ENCODE measurements at regions not wholly inside any gene's neighbourhood (a gene's known extent, or its start where the extent isn't known, plus 50 kb on each side); places are given as distances from the start of the nearest gene placed in this dataset.
"Not testable (repeated sequence)": the region's sequence is repeated elsewhere in the genome, so short reads cannot be mapped to it uniquely, and the experiment has no call there.

- TF ChIP-seq POLR2AphosphoS5 (IDR thresholded peaks at IDR 0.05; ENCODE audit: low read depth, low read length) (no peak), TAF1 (IDR thresholded peaks at IDR 0.05; ENCODE audit: low read depth, low read length) (no peak)
- DNase-seq (ENCODE audit: insufficient read length, low spot score) (no peak), FAIRE-seq (no peak)
Measured at GRCh38 chr6:132190097-132190814, 211.0 kb downstream of the MOXD1 start.

DNA sequence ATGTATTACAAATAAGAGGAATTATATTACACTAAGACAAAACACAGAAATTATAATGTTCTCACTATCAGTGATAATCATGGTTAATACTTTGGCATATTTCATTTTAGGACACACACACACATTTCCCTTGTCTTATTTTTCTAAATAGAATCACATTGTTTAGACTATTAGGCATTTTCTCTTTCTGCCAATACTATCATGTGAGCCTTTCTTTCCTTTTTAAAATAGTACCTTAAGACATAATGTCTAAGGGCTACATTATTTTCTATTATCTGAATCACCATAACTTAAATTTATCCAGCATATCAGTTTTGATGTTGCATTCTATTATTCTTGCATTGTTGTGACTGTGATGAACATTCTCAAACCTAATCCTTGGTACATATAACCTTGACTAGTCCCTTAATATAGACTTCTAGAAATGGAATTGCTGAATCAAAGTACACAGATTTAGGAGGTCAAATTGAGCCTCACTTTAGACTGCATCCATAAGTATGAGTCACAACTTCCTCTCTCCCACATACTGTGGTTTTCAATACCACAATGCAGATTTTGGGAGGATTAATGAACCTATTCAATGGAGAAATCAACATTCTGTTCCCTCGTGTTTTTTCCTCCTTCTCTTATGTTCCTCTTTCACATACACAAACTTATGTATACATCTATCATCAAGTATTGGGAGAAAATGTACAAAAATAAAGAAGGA is 212.6 kb downstream of the MOXD1 start:
- DNase-seq (ENCODE audit: insufficient read length, low spot score) (no peak), FAIRE-seq (no peak)
- TF ChIP-seq POLR2AphosphoS5 (IDR thresholded peaks at IDR 0.05; ENCODE audit: low read depth, low read length) (no peak), POU2F2 (IDR thresholded peaks at IDR 0.05; ENCODE audit: low read depth, low read length) (no peak), SPI1 (IDR thresholded peaks at IDR 0.05; ENCODE audit: low read depth, low read length) (no peak), PAX5 (IDR thresholded peaks at IDR 0.05; ENCODE audit: insufficient read depth, low read length, severe bottlenecking) (no peak), POLR2A (IDR thresholded peaks at IDR 0.05; ENCODE audit: low read depth, low read length) (no peak), TAF1 (IDR thresholded peaks at IDR 0.05; ENCODE audit: low read depth, low read length) (no peak)

GRCh38 chr6:132187816-132188215 is 213.5 kb downstream of the MOXD1 start:
- no peak for DNase-seq (ENCODE audit: insufficient read length, low spot score)
- TF ChIP-seq TAF1 (IDR thresholded peaks at IDR 0.05; ENCODE audit: low read depth, low read length) = no peak
- TF ChIP-seq PAX5 (IDR thresholded peaks at IDR 0.05; ENCODE audit: insufficient read depth, low read length, severe bottlenecking) = no peak
- no peak for TF ChIP-seq POU2F2 (IDR thresholded peaks at IDR 0.05; ENCODE audit: low read depth, low read length)
- no peak for TF ChIP-seq SPI1 (IDR thresholded peaks at IDR 0.05; ENCODE audit: low read depth, low read length)
- TF ChIP-seq POLR2A (IDR thresholded peaks at IDR 0.05; ENCODE audit: low read depth, low read length) = no peak
- no peak for TF ChIP-seq POLR2AphosphoS5 (IDR thresholded peaks at IDR 0.05; ENCODE audit: low read depth, low read length)
- FAIRE-seq = no peak

DNA sequence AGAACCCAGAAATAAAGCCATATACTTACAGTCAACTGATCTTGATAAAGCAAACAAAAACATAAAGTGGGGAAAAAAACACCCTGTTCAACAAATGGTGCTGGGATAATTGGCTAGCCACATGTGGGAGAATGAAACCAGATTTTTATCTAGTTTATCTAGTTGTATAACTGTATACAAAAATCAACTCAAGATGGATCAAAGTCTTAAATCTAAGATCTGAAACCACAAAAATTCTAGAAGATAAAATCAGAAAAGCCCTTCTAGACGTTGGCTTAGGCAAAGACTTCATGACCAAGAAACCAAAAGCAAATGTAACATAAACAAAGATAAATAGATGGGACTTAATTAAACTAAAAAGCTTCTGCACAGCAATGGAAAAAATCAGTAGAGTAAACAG is 216.3 kb downstream of the MOXD1 start:
- DNase-seq (ENCODE audit: insufficient read length, low spot score); FAIRE-seq: not testable (repeated sequence)

DNA sequence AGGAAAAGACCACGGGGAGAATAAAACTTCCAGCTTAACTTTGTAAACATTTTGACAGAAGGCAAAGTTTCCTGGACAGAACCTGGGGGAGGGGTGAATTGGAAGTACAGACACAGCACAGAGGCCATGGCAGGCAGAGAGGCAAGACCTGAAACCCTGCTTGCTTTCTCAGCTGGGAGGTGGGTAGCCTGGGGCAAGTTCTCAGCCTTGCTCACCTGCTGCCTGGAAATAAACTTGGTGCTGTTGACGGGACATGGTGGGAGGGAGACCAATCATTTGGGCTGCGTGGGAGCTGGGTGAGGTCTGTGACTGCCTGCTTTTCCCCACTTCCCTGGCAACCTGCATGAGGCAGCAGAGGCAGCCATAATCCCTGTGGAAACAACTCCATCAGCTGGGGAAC is 221.3 kb downstream of the MOXD1 start:
- FAIRE-seq = no peak
- TF ChIP-seq TAF1 (IDR thresholded peaks at IDR 0.05; ENCODE audit: low read depth, low read length) = no peak
- no peak for DNase-seq (ENCODE audit: insufficient read length, low spot score)

DNA sequence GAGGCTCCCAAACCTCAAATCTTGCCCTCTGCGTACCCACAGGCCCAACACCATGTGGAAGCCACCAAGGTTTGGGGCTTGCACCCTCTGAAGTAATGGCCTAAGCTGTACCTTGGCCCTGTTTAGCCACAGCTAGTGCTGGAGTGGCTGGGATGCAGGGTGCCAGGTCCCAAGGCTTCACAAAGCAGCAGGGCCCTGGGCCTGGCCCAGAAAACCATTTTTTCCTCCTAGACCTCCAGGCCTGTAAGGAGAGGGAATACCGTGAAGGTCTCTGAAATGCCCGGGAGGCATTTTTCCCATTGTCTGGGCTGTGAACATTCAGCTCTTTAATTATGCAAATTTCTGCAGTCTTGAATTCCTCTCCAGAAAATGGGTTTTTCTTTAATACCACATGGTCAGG is 223.7 kb upstream of the CCN2 start:
- DNase-seq (ENCODE audit: insufficient read length, low spot score) = no peak
- no peak for FAIRE-seq
- TF ChIP-seq POLR2A (IDR thresholded peaks at IDR 0.05; ENCODE audit: low read depth, low read length) = no peak
- no peak for TF ChIP-seq POU2F2 (IDR thresholded peaks at IDR 0.05; ENCODE audit: low read depth, low read length)
- no peak for TF ChIP-seq SPI1 (IDR thresholded peaks at IDR 0.05; ENCODE audit: low read depth, low read length)
- no peak for TF ChIP-seq TAF1 (IDR thresholded peaks at IDR 0.05; ENCODE audit: low read depth, low read length)
- no peak for TF ChIP-seq POLR2AphosphoS5 (IDR thresholded peaks at IDR 0.05; ENCODE audit: low read depth, low read length)
- TF ChIP-seq PAX5 (IDR thresholded peaks at IDR 0.05; ENCODE audit: insufficient read depth, low read length, severe bottlenecking) = no peak

DNA sequence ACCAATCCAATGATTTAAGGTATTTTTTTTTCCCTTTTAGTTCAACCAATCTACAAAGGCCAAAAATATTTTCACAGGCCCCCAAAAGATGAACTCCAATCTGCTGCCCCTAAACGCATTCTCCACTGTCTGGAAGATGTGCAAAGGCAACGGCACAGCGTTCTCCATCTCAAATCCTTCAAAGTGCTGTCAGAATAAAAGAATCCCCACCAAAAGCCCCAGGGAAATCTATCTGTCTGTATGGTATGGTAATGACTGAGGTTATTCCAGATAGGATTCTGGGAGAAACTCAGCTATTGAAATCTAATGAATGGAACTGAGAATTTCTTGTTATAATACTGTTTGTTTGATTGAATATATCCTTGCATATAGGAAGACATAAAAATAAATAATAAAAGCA is 217.8 kb upstream of the CCN2 start:
- no peak for TF ChIP-seq SPI1 (IDR thresholded peaks at IDR 0.05; ENCODE audit: low read depth, low read length)
- no peak for TF ChIP-seq POU2F2 (IDR thresholded peaks at IDR 0.05; ENCODE audit: low read depth, low read length)
- TF ChIP-seq TAF1 (IDR thresholded peaks at IDR 0.05; ENCODE audit: low read depth, low read length) = no peak
- no peak for TF ChIP-seq POLR2AphosphoS5 (IDR thresholded peaks at IDR 0.05; ENCODE audit: low read depth, low read length)
- no peak for TF ChIP-seq POLR2A (IDR thresholded peaks at IDR 0.05; ENCODE audit: low read depth, low read length)
- no peak for TF ChIP-seq PAX5 (IDR thresholded peaks at IDR 0.05; ENCODE audit: insufficient read depth, low read length, severe bottlenecking)
- no peak for DNase-seq (ENCODE audit: insufficient read length, low spot score)
- no peak for FAIRE-seq

- TF ChIP-seq TAF1 (IDR thresholded peaks at IDR 0.05; ENCODE audit: low read depth, low read length) (no peak), POLR2A (IDR thresholded peaks at IDR 0.05; ENCODE audit: low read depth, low read length) (no peak), SPI1 (IDR thresholded peaks at IDR 0.05; ENCODE audit: low read depth, low read length) (no peak), POLR2AphosphoS5 (IDR thresholded peaks at IDR 0.05; ENCODE audit: low read depth, low read length) (no peak), POU2F2 (IDR thresholded peaks at IDR 0.05; ENCODE audit: low read depth, low read length) (no peak), PAX5 (IDR thresholded peaks at IDR 0.05; ENCODE audit: insufficient read depth, low read length, severe bottlenecking) (no peak)
- FAIRE-seq (no peak), DNase-seq (ENCODE audit: insufficient read length, low spot score) (no peak)
Measured at GRCh38 chr6:132167929-132168892, 217.0 kb upstream of the CCN2 start.

DNA sequence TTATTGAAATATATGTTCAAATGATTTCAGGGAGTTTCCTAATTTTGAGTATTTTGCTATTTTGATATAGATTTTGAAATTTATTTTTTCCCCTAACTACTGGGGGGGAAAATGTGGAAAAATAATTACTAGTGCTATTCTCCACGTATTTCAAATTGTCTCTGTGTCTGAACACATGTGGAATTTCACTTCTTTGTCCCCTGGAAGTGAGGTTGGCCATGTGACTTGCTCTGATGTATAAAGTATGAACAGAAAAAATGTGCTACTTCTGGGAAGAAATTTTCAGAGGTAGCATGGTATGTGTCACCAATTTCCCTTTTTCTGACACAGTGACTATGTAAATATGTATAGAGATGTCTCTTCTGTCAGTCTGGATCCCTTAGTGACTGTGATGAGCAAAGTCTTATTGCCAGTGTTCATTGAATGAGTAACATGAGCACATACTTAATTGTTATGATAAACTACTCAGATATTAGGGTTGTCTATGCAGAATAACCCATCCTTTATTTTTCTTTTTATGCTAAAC is 215.4 kb upstream of the CCN2 start:
- no peak for DNase-seq (ENCODE audit: insufficient read length, low spot score)
- TF ChIP-seq SPI1 (IDR thresholded peaks at IDR 0.05; ENCODE audit: low read depth, low read length) = no peak
- TF ChIP-seq POU2F2 (IDR thresholded peaks at IDR 0.05; ENCODE audit: low read depth, low read length) = no peak
- TF ChIP-seq TAF1 (IDR thresholded peaks at IDR 0.05; ENCODE audit: low read depth, low read length) = no peak
- no peak for TF ChIP-seq PAX5 (IDR thresholded peaks at IDR 0.05; ENCODE audit: insufficient read depth, low read length, severe bottlenecking)
- TF ChIP-seq POLR2A (IDR thresholded peaks at IDR 0.05; ENCODE audit: low read depth, low read length) = no peak
- no peak for TF ChIP-seq POLR2AphosphoS5 (IDR thresholded peaks at IDR 0.05; ENCODE audit: low read depth, low read length)
- FAIRE-seq = no peak
